NCI-H510A treated with DMSO at 0.1 percent for 48 hours (cell line): ENCODE measurements at regions not wholly inside any gene's neighbourhood (a gene's known extent, or its start where the extent isn't known, plus 50 kb on each side); places are given as distances from the start of the nearest gene placed in this dataset.
A peak's percentile ranks its signal among the peaks of the same experiment; 100 is the strongest.

Experiments
- DNase-seq: peaks from one replicate; lab custom pipeline; 2025; lab: John Stamatoyannopoulos, UW

- DNase-seq: no peak
Measured at GRCh38 chr10:88129013-88129412, 265.6 kb downstream of the PTEN start.

DNA sequence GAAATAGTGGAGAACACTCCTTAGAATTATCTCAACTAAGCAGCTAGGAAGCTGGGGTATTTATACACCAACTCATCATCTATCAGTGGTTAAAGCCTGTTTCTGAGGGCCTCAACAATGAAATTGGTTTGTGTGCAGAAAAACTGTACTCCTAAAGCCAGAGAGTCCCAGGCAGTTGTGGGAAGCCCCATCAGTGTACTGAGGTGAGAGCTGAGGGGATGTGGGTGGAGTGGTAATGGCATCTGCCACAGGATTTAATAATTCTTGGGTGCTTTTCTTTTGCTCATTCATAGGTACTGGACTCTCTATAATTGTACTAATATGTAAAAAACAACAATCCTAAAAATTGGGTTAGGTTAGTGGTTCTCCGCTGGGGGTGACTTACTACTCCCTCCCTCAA, 267.5 kb downstream of the PTEN start:
- no peak for DNase-seq

GRCh38 chr10:88131511-88132139, 268.2 kb downstream of the PTEN start:
- DNase-seq: no peak

DNA sequence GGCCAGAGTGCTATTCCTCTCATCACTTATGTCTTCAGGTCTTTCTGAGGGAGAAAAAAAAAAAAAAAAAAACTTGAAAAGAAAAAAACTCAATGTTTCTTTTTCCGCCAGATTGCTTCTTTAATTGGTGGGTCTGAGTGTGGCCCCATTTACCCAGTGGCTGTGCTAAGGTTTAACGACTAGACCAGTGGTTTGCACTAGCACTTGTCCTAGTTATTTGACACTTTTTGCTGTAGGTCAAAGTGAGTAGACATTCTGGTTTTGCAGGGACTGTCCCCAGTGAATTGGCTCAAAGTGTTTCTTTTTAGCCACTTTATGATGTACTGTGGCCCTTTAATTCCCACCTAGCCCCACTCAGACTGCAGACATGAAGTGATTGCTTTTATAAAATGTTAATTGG, 273.3 kb downstream of the PTEN start:
- peak; percentile 17 for DNase-seq

DNA sequence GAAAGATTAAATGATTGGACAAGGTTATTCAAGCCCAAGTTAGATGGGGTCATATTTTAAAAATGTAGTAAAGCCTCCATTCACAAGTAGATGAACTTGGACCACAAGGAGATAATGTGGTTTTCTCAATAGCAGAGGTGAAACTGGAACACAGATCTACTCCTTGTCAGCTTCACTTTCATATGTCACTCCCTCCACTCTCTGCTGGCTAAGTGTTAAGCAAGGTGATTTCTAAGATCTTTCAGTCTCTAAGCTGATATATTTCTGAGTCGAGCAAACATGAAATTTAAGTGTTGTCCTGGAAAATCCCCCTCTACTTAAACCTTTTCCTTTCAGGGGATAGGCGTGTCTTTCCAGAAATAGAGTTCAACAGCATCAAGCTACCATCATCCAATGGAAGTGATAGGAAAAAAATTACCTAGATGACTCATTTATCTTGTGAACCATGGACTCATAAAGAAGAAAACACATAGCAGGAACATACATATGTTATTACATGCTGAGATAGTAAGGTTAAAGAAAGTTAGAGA, 275.0 kb downstream of the PTEN start:
- no peak for DNase-seq

DNA sequence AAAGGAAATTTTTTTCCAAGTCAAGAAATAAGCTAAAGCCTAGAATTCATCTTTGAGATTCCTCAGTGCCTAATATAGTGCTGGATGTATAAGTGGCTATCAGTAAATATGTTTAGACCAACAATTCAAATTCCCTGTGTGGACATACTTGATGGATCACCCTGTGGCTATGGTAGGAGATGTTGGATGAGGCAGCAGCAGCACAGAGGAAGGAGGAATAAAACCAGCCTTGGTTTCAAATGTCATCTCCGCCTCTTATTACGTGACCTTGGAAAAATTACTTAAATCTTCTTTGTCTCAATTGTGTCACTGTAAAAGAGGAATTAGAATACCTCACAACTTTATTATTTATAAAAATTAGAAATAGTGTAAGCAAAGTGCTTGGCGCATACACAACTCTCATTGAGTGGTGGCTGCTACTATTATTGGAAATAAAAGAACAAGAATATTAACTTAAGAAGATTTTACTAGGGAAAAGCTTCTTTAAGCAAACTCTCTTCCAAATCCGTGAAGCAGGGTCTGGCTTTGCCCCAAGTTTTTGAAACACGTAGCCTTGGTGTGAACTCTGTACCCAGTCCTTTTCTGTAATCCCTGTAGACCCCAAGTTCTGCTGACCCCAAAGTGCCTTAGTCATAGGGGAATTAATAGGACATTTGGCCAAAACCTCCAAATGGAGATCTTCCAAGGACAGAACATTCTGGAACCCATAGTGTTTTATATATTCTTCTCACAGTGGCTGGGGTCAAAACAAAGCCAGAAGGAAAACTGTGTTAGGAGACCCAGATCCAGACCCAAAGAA, 283.8 kb downstream of the PTEN start:
- no peak for DNase-seq

DNA sequence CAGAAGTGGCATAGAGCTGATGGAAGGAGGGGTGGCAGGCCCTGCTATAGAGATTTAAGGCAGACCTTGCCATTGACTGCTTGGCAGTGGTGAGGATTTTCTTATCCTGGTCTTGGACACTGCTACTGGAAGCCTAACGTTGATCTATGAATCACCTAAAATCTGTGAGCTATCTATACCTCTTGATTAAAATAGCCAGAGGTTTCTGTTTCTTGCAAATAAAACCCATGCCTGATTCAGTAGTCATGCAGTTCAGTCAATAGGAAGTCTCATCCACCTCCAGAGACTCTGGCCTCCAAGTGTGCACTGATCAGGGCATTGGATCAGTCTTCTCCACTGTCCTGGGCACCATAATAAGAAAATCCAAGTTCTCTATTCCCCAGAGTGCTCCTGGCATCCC, 286.5 kb downstream of the PTEN start:
- no peak for DNase-seq

GRCh38 chr10:88150339-88150738, 286.9 kb downstream of the PTEN start:
- DNase-seq: no peak

- DNase-seq: no peak
Measured at GRCh38 chr10:88152728-88153133, 289.3 kb downstream of the PTEN start.

- DNase-seq: no peak
Measured at GRCh38 chr10:88154596-88155250, 291.3 kb downstream of the PTEN start.

- no peak for DNase-seq
Measured at GRCh38 chr10:88156341-88156740, 292.9 kb downstream of the PTEN start.

DNA sequence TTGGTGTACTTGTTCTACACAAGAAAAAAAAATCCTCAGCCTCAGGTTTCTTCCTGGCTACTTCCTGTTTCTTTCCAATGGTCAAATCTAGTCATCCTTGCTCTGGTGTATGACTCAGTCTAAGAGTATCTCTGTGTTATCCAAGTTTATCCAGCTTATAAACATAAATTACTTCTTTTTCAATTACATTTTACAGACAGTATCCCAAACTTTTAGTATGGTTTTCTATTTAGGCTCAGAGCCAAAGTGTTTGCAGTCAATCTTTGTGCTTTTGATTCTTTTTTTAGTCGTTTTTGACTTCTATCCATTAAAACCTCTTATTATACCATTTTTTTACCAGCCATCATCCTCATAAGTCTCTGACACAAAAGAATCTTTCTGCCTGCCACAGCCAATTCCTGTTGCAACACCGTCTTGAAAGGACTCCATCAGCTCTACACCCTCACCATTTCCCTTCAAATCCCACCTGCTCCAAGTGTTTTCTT, 294.6 kb downstream of the PTEN start:
- DNase-seq: no peak

GRCh38 chr10:88158526-88159122, 295.2 kb downstream of the PTEN start:
- no peak for DNase-seq

GRCh38 chr10:88159127-88159829, 295.9 kb downstream of the PTEN start:
- DNase-seq: no peak

DNA sequence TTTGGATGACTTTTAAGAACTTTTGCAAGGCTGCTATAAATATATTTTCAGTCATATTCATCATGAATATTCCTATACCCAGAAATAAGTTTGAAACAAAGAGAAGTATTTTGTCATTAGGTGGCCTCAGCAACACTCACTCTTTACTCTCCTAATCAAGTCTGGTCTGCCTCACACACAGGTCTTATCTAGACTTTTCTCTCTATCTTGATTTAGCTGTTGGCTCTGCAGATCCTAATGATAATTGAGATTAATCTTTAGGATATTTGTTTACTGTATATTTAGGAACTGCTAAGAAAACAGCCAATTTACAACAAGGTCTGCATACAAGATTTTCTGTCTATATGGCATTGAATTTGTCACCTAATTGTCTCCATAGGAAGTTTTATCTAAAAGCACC, 297.6 kb downstream of the PTEN start:
- no peak for DNase-seq

DNA sequence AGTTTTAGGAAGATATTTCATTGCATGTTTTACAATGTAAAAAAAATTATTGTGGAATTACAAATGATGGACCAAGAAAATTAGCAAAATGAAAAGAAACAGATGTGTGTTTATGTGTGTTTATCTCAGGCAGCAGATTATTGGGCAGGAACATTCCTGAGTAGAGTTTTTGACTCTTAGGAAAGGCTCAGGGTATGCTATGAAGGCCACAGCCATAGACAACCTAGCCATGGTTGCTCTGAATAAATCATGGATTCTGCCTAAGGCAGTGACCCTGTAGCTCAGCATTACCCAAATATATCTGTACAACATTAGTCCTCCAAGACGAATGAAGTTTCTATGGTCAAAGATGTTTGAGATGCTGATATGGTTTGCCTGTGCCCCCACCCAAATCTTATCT, 298.3 kb downstream of the PTEN start:
- no peak for DNase-seq

DNA sequence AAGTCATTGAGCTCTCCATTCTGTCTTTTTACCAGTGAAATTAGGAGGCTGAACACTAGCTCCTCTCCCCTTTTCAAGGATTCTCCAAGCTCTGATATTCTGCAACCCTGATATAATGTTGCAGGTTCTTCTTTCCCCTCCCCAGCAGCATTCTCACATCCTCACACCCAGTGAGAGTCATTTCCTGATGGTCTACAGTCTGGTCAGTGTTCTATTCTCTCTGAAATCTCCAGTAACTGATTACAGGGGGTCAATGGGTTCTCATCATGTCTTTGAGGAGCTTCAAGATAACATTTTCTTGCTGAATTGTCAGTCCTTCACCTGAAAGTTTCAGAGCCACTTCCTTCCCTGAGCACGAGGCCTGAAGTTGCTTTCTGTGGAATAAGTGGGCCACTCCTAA, 299.4 kb downstream of the PTEN start:
- DNase-seq: no peak

DNA sequence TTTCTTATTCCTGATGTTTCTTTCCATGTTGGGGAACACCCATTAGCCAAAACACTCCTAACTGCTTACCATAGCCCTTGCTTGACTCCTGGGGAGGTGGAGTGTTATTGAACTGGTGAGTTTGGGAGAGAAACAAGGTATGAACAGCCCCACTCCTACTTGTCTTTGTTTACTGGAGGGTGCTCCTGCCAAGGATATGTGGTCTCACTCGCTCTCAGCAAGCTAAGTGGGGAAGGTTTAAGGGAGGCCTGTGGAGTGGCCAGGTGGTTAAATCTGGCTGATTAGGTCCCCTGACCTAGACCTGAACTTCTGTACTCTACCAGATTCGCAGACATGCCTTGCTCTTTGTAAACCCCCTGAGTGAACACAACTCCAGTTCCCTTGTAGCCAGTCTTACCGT, 300.1 kb downstream of the PTEN start:
- no peak for DNase-seq

DNA sequence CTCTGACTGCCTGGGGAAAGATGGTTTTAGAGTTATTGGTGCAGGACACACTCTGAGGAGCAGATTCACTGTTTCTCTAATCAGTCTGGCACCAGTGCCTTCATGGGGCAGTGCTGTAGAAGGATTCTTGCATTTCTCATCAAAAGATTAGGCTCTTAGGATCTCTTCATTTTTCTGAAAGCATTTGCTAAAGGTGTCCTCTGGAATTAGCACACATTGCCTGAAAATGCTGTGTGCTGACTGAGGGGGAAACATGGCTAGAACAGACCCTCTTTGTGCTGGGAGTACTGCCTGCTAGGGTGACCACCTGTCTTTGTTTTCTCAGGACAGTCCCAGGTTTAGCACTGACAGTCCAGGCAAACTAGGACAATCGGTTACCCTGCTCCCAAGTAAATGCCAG, 301.0 kb downstream of the PTEN start:
- no peak for DNase-seq

DNA sequence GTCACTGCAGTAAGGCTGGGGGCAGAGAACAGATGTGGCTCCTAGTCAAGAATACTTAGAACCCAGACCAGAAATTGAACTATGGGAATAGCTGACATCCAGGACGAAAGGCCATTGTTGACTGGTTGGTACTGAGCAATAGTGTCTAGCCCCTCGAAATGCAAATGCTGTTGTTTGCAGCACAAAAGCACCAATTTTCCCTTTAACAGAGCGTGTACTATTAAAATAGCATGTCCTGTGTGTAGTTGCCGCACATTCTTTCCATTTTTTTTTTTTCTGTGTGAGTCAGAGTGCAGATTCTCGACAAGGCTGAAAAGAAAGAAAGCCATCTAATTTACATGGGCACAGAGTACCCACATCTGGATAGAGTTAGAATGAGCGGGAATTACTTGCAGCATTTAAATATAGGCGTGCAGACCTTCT, 302.4 kb downstream of the PTEN start:
- no peak for DNase-seq

DNA sequence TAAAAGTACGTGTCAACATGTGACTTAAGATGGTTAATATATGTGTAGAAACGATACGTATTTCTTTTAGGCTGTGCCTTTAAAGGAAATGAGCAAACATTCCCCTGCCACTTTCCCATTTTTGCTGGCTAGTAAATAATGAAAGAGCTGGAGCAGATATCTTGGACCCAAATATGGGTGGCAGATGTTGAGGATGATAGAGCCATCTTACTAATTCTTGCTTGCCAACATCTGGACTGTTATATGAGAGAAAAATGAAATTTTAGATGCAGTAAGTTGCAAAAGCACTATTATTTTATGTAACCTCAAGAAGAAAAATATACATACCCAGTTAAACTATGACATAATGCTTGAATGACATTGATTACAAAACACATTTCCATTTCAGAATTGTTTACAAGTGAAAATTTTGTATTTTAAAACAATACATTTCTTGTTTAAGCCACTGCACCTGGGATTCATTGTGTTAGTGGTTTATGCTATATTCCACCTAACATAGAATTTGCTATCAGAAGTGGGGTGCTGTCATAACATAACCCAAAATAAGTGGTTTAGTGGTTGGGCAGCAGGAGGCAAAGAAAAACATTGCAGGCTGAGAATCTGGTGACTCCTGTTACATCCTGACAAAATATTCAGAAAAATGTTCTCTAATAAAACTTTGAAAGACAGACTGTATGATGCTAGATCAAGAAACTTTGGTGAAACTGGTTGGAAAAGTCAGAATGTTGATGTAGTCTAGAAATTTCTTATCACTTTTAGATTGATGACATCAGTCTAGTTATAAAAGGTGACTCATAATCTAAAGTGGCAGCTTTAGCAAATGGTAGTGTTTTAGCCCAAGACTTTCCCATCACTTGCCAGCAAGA, 305.0 kb downstream of the PTEN start:
- DNase-seq: no peak
